ENCODE measurements at regions not wholly inside any gene's neighbourhood (a gene's known extent, or its start where the extent isn't known, plus 50 kb on each side); places are given as distances from the start of the nearest gene placed in this dataset.

DNA sequence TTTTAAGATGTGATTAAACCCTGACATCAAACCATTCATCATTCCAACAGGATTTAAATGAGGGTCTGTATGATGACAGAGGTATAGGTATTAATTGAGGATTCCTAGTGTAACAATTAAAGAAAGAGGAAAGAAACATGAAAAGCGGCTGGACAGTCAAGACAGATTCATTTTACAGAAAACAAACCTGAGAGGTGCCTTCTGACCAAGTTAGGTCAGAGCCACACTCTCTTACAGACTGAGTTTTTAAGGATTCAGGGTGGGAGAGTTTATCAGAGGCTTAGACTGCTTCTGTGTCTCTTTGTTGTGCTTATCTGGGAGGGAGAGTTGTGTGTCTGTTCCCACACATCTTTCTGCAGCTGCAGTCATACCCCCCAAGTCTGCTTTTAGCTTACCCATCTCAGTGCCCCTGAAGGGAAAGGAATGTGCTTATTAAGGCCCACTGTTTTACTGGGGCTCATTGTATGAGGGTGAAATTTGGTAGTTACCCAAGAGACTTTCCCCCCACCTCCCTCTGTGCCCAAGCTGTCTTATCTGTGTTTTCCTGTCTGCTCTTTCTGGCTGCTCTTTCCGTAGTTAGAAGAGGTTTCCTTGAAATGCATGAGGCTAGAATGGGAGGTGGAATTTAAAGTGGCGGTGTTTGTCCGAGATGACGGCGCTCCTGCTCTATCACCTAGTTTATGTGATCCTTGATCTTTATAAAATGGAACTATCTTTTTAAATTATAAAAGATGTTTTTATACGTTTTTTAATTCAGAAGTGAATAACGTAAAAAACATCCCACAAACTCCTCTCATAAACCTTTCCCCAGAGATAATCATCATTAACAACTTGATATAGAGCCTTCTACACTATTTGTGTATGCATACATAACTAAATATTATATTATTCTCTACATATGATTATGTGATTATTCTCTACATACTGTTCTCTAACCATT, 96.0 kb upstream of the TNFSF4 start:
- no peaks in the 10 kb centered on the region for H3K36me3 ChIP-seq (ENCODE audit: control insufficient read depth, insufficient read depth, low read length)
- no peak for FAIRE-seq
- DNase-seq (ENCODE audit: low read depth): no peak
- H3K27me3 ChIP-seq (ENCODE audit: control insufficient read depth, insufficient read depth, low read length): no peaks in the 10 kb centered on the region
- TF ChIP-seq, protein P1, sequence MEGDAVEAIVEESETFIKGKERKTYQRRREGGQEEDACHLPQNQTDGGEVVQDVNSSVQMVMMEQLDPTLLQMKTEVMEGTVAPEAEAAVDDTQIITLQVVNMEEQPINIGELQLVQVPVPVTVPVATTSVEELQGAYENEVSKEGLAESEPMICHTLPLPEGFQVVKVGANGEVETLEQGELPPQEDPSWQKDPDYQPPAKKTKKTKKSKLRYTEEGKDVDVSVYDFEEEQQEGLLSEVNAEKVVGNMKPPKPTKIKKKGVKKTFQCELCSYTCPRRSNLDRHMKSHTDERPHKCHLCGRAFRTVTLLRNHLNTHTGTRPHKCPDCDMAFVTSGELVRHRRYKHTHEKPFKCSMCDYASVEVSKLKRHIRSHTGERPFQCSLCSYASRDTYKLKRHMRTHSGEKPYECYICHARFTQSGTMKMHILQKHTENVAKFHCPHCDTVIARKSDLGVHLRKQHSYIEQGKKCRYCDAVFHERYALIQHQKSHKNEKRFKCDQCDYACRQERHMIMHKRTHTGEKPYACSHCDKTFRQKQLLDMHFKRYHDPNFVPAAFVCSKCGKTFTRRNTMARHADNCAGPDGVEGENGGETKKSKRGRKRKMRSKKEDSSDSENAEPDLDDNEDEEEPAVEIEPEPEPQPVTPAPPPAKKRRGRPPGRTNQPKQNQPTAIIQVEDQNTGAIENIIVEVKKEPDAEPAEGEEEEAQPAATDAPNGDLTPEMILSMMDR (IDR thresholded peaks at IDR 0.05; ENCODE audit: insufficient read depth, low read length, severe bottlenecking): no peak
- no peak overlapping the region for H3K4me3 ChIP-seq (ENCODE audit: low read depth, low read length)

DNA sequence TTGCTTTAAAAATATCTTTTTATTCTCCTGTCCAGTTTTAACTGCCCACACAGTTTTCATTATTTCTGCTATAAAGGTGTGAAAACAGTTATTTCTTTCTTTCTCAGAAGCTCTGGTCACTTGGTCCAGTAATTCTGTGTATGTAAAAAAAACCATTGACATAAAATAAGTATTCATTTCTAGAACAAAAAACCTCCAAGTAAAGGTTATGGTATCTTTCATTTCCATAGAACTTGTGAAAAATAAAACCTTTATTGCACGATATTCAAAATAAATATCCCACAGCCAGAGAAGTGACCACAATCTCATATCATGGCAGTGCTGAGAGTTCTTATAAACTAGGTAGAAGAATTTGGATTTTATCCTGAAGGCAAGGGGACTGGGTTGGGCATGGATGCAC, 96.9 kb upstream of the TNFSF4 start:
- H3K27me3 ChIP-seq (ENCODE audit: control insufficient read depth, insufficient read depth, low read length): no peaks in the 10 kb centered on the region
- no peaks in the 10 kb centered on the region for H3K36me3 ChIP-seq (ENCODE audit: control insufficient read depth, insufficient read depth, low read length)
- DNase-seq (ENCODE audit: low read depth) (no peak), FAIRE-seq (no peak)
- TF ChIP-seq, protein P1 (IDR thresholded peaks at IDR 0.05; ENCODE audit: insufficient read depth, low read length, severe bottlenecking): no peak
- no peak overlapping the region for H3K4me3 ChIP-seq (ENCODE audit: low read depth, low read length)

DNA sequence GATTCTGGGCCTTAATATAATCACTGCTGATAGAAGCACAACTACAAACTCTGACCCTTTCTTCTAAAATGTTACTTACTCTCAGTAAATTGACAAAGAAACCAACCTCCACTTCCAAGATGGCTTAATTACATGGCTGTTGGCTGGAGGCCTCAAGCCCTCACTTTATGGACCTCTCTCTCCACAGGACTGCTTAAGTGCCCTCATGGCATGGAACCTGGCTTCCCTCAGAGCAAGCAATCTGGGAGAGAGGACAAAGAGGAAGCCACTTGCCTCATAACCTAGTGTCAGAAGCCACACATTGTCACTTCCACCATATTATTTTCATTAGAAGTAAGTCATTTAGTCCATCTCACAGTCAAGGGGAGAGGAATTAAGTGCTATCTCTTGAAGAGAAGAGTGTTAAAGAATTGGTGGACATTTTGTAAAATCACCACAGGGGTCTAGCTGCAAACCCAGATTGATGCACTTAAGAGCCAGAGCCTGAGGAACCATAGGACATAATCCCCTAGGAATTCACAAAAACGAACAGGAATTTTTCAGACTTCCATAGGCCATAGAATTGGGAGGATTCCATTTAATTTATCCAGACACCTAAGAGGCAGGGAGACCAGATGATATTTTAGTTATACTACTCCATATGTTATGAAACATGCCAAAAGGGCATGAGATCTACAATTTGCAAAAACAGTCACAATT, 97.5 kb upstream of the TNFSF4 start:
- Histone ChIP-seq H3K36me3 (ENCODE audit: control insufficient read depth, insufficient read depth, low read length) (no peaks in the 10 kb centered on the region), H3K4me3 (ENCODE audit: low read depth, low read length) (no peak overlapping the region), H3K27me3 (ENCODE audit: control insufficient read depth, insufficient read depth, low read length) (no peaks in the 10 kb centered on the region)
- TF ChIP-seq, protein P1 (IDR thresholded peaks at IDR 0.05; ENCODE audit: insufficient read depth, low read length, severe bottlenecking): no peak
- FAIRE-seq (no peak), DNase-seq (ENCODE audit: low read depth) (no peak)

DNA sequence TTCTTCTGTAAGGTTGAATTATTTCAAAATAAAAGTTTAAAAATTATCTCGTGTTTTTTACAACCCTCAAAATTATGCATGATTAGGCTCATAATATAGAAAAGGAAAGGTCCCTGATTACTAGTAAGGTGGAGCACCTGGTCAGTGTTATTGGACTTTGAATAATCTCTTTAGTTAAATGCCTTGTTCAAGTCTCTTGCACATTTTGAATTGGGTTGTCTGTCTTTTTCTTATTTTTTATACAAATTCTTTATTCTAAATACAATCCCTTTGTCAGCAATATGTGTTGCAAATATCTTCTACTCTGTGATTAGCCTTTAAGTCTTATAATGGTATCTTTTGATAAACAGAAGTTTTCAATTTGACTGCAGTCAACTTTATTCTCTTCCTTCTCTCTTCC, 100.7 kb upstream of the TNFSF4 start:
- H3K36me3 ChIP-seq (ENCODE audit: control insufficient read depth, insufficient read depth, low read length): no peaks in the 10 kb centered on the region
- TF ChIP-seq, protein P1 (IDR thresholded peaks at IDR 0.05; ENCODE audit: insufficient read depth, low read length, severe bottlenecking): no peak
- FAIRE-seq (no peak), DNase-seq (ENCODE audit: low read depth) (no peak)
- no peak overlapping the region for H3K4me3 ChIP-seq (ENCODE audit: low read depth, low read length)
- H3K27me3 ChIP-seq (ENCODE audit: control insufficient read depth, insufficient read depth, low read length): no peaks in the 10 kb centered on the region

DNA sequence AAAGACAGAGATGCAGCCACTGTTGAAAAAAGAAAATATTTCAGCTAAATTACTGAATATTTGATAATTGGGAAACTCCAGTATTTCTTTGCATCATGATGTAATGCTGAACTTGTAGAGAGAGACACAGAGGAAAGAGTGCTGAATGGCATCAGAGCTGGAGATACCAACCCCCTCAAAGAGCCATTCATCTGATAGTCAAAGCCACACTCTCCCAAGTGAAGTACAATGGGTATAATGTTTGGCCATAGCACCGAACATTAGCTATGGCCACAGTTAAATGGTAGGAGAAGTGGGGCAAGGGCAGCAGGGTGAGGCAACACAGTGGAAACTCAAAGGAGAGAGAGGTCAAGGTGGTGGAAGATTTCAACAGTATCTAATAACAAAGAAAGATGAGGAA, 107.5 kb upstream of the TNFSF4 start:
- FAIRE-seq (no peak), DNase-seq (ENCODE audit: low read depth) (no peak)
- no peaks in the 10 kb centered on the region for H3K36me3 ChIP-seq (ENCODE audit: control insufficient read depth, insufficient read depth, low read length)
- H3K4me3 ChIP-seq (ENCODE audit: low read depth, low read length): no peak overlapping the region
- H3K27me3 ChIP-seq (ENCODE audit: control insufficient read depth, insufficient read depth, low read length): peaks cover 1% of the 10 kb centered on the region
- TF ChIP-seq, protein P1 (IDR thresholded peaks at IDR 0.05; ENCODE audit: insufficient read depth, low read length, severe bottlenecking): no peak

Measured in bronchial epithelial cell (primary cell).